Sciatic nerve (tissue), 2 donors: ENCODE measurements at regions not wholly inside any gene's neighbourhood (a gene's known extent, or its start where the extent isn't known, plus 50 kb on each side); places are given as distances from the start of the nearest gene placed in this dataset.

Source experiments
- ATAC-seq: fragments of 200-7000 bp; cut with Tn5 transposase; one replicate; pipeline ENCODE4 v1.9.1; 2020; ENCODE audit warnings: mild to moderate bottlenecking, moderate library complexity
- DNase-seq: peaks from one replicate; pipeline ENCODE4 v3.0.0-alpha.2; 2020; ENCODE audit warnings: low spot score
- intact Hi-C: fragments of 100-400 bp; cut with DNase I; formaldehyde crosslinking; loops from one replicate; pipeline ENCODE4 v1.14.2; 2022
- donor health status: DM: no; HTN: no; CAD: no.
- donor health status: DM: no; HTN: no; CAD: no.

- intact Hi-C loops = no loop called here
- no peak for DNase-seq
- no peak for ATAC-seq
These were observed 55.0 kb downstream of the TMEM30B start for GRCh38 chr14:61226015-61226654.

GRCh38 chr14:61225344-61225743, 55.8 kb downstream of the TMEM30B start:
- intact Hi-C loops = no loop called here
- ATAC-seq = no peak
- DNase-seq = no peak

- no peak for DNase-seq
- peak; percentile 53 for ATAC-seq
- intact Hi-C loops = no loop called here
These were observed 57.6 kb downstream of the TMEM30B start for GRCh38 chr14:61223552-61223951.

GRCh38 chr14:61222388-61222787, 58.8 kb downstream of the TMEM30B start:
- ATAC-seq = no peak
- DNase-seq = no peak
- intact Hi-C loops = no loop called here

GRCh38 chr14:61221906-61222305, 59.2 kb downstream of the TMEM30B start:
- DNase-seq (no peak), ATAC-seq (no peak)
- intact Hi-C loops = no loop called here

GRCh38 chr14:61219673-61220072, 61.5 kb downstream of the TMEM30B start:
- ATAC-seq (no peak), DNase-seq (no peak)
- intact Hi-C loops = no loop called here

GRCh38 chr14:61219256-61219655, 61.9 kb downstream of the TMEM30B start:
- ATAC-seq (no peak), DNase-seq (no peak)
- intact Hi-C loops = no loop called here

GRCh38 chr14:61218767-61219166, 62.4 kb downstream of the TMEM30B start:
- intact Hi-C loops = no loop called here
- ATAC-seq (peak; percentile 91), DNase-seq (peak; percentile 77)

- ATAC-seq (no peak), DNase-seq (no peak)
- intact Hi-C loops = no loop called here
These were observed 63.0 kb downstream of the TMEM30B start for GRCh38 chr14:61218157-61218556.

GRCh38 chr14:61217516-61217915, 63.6 kb downstream of the TMEM30B start:
- ATAC-seq (peak; percentile 36), DNase-seq (no peak)
- intact Hi-C loops = no loop called here

- ATAC-seq (no peak), DNase-seq (no peak)
- intact Hi-C loops = no loop called here
These were observed 65.7 kb downstream of the TMEM30B start for GRCh38 chr14:61215222-61216020.

- ATAC-seq = no peak
- DNase-seq = no peak
- intact Hi-C loops = no loop called here
These were observed 67.2 kb downstream of the TMEM30B start for GRCh38 chr14:61213920-61214319.

GRCh38 chr14:61213191-61213621, 67.9 kb downstream of the TMEM30B start:
- ATAC-seq (no peak), DNase-seq (no peak)
- intact Hi-C loops = no loop called here

- ATAC-seq (no peak), DNase-seq (no peak)
- intact Hi-C loops = no loop called here
These were observed 68.6 kb downstream of the TMEM30B start for GRCh38 chr14:61212546-61212945.

- ATAC-seq (no peak), DNase-seq (no peak)
- intact Hi-C loops = no loop called here
These were observed 69.5 kb downstream of the TMEM30B start for GRCh38 chr14:61211476-61212255.

GRCh38 chr14:61203081-61203753, 77.9 kb downstream of the TMEM30B start:
- DNase-seq (no peak), ATAC-seq (no peak)
- intact Hi-C loops = no loop called here

GRCh38 chr14:61202124-61202523, 79.0 kb downstream of the TMEM30B start:
- intact Hi-C loops = no loop called here
- ATAC-seq = no peak

GRCh38 chr14:61201171-61201570, 80.0 kb downstream of the TMEM30B start:
- no peak for ATAC-seq
- intact Hi-C loops = no loop called here

More at GRCh38 chr14:61202124-61202523, 79.0 kb downstream of the TMEM30B start:
- DNase-seq = no peak

GRCh38 chr14:61197416-61197815, 83.7 kb downstream of the TMEM30B start:
- DNase-seq = no peak
- intact Hi-C loops = no loop called here
- ATAC-seq = no peak

More at GRCh38 chr14:61201171-61201570, 80.0 kb downstream of the TMEM30B start:
- no peak for DNase-seq
